ENCODE measurements at regions not wholly inside any gene's neighbourhood (a gene's known extent, or its start where the extent isn't known, plus 50 kb on each side); places are given as distances from the start of the nearest gene placed in this dataset.

- Histone ChIP-seq H3K9me3 (no peaks in the 10 kb centered on the region), H3K36me3 (no peaks in the 10 kb centered on the region), H3K4me3 (no peak overlapping the region), H3K27me3 (peaks cover 0 to 46% of the 10 kb centered on the region in 2 donors), H3K4me1 (no peaks in the 10 kb centered on the region), H3K27ac (no peak overlapping the region)
- TF ChIP-seq, protein P1, sequence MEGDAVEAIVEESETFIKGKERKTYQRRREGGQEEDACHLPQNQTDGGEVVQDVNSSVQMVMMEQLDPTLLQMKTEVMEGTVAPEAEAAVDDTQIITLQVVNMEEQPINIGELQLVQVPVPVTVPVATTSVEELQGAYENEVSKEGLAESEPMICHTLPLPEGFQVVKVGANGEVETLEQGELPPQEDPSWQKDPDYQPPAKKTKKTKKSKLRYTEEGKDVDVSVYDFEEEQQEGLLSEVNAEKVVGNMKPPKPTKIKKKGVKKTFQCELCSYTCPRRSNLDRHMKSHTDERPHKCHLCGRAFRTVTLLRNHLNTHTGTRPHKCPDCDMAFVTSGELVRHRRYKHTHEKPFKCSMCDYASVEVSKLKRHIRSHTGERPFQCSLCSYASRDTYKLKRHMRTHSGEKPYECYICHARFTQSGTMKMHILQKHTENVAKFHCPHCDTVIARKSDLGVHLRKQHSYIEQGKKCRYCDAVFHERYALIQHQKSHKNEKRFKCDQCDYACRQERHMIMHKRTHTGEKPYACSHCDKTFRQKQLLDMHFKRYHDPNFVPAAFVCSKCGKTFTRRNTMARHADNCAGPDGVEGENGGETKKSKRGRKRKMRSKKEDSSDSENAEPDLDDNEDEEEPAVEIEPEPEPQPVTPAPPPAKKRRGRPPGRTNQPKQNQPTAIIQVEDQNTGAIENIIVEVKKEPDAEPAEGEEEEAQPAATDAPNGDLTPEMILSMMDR (IDR thresholded peaks at IDR 0.05), result no peak
- DNase-seq (no peak), ATAC-seq (no peak)
- intact Hi-C loops (cut with DNase I), result no loop called here
These were observed 188.3 kb upstream of the NFE2L3 start for GRCh38 chr7:25963733-25964132.

DNA sequence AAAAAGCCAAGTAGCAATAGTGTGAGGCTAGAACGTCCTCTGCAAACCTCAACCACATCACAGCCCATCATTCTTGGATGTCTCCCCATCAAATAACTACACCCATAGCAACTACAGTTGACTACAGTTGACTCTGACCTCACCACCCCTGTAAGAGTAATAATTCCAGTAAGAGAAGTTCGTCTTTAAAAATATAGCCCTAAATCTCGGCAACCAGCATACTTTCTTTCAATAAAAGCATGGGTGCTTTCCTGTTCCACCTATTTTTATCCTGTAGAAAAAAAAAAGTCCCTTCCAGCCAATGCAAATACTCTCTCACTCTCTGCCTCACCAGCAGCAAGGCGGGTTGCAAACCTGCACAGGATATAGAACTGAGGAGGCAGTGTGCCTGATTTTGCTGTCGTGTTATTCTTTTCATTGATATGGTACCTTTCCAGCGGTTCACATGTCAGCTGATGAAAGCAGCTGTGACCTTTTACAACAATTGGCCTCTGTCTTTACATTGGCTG lies 187.5 kb upstream of the NFE2L3 start:
- H3K27me3 ChIP-seq, result peaks cover 0 to 45% of the 10 kb centered on the region in 2 donors

GRCh38 chr7:25965405-25966123 lies 186.4 kb upstream of the NFE2L3 start:
- Histone ChIP-seq H3K4me1 (no peaks in the 10 kb centered on the region), H3K27ac (no peak overlapping the region), H3K27me3 (peaks cover 0 to 43% of the 10 kb centered on the region in 2 donors), H3K9me3 (no peaks in the 10 kb centered on the region), H3K4me3 (no peak overlapping the region), H3K36me3 (no peaks in the 10 kb centered on the region)
- TF ChIP-seq, protein P1 (IDR thresholded peaks at IDR 0.05), result no peak
- ATAC-seq, result no peak
- DNase-seq, result no peak
- intact Hi-C loops (cut with DNase I), result no loop called here

More for the DNA sequence above, 187.5 kb upstream of the NFE2L3 start:
- no peak overlapping the region for H3K27ac ChIP-seq
- H3K4me3 ChIP-seq, result no peak overlapping the region
- intact Hi-C loops (cut with DNase I), result no loop called here
- DNase-seq (no peak), ATAC-seq (no peak)
- no peaks in the 10 kb centered on the region for H3K4me1 ChIP-seq
- TF ChIP-seq, protein P1 (IDR thresholded peaks at IDR 0.05), result no peak
- no peaks in the 10 kb centered on the region for H3K9me3 ChIP-seq
- no peaks in the 10 kb centered on the region for H3K36me3 ChIP-seq

- Histone ChIP-seq H3K27ac (no peak overlapping the region), H3K4me3 (no peak overlapping the region), H3K9me3 (no peaks in the 10 kb centered on the region), H3K27me3 (peaks cover 0 to 38% of the 10 kb centered on the region in 2 donors), H3K36me3 (no peaks in the 10 kb centered on the region), H3K4me1 (no peaks in the 10 kb centered on the region)
- intact Hi-C loops (cut with DNase I), result no loop called here
- TF ChIP-seq, protein P1 (IDR thresholded peaks at IDR 0.05), result no peak
- ATAC-seq (no peak), DNase-seq (no peak)
These were observed 185.5 kb upstream of the NFE2L3 start for GRCh38 chr7:25966469-25966868.

- H3K4me1 ChIP-seq, result no peaks in the 10 kb centered on the region
- ATAC-seq, result peak; percentile 70
- H3K9me3 ChIP-seq, result no peaks in the 10 kb centered on the region
- no peak overlapping the region for H3K4me3 ChIP-seq
- H3K27me3 ChIP-seq, result peaks cover 0 to 31% of the 10 kb centered on the region in 2 donors
- TF ChIP-seq, protein P1 (IDR thresholded peaks at IDR 0.05), result no peak
- no peak for DNase-seq
- no peaks in the 10 kb centered on the region for H3K36me3 ChIP-seq
- intact Hi-C loops (cut with DNase I), result no loop called here
- no peak overlapping the region for H3K27ac ChIP-seq
These were observed 184.5 kb upstream of the NFE2L3 start for GRCh38 chr7:25967278-25968204.

Measured in left lung (tissue), 4 donors.